ENCODE measurements at regions not wholly inside any gene's neighbourhood (a gene's known extent, or its start where the extent isn't known, plus 50 kb on each side); places are given as distances from the start of the nearest gene placed in this dataset.

DNA sequence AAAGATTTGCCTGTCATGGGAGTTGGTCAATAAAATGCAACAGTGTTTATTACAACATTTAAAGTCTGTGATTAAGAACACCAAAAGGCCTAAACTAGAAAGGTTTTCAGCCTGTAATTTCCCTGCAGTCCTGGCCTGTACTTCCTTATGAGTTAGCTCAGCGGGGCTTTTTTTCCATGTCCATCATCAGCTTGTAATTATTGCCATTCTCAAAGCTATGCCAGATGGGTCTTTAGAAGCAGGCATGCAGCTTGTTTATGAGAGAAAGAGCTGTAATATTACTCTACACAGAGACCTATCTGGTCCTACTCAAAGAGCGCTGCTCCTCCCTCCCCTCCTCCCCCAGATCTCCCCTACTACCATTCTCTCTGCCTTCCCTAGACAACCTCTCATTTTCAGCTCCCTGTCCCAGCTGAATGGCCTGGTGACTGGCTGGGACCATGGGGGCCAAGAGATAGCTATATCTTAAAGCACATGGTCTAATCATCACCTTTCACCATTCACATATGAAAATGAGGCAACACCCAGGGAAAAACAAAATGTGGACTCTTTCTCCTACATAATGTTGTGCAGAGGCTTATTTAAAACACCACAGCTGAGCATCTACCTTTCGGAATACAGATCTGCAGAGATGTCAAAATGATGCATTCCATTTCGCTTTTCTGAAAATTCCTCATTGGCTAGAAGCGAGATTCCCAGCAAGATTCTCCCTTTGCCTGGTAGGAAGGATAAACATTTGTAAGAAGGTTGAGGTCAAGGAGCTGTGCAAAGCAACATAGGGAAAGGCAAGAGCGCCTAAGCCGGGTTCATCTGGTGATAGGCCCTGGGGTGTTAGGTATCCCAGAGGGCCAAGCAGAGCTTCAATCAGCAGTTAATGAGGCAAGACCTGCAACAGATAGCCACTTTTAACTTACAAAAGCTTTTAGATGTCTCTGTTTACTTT lies 209.7 kb upstream of the CDKN3 start:
- no peak for TF ChIP-seq POLR2AphosphoS5 (IDR thresholded peaks at IDR 0.05; ENCODE audit: borderline replicate concordance, low read depth, low read length)
- no peak for TF ChIP-seq EZH2 (IDR thresholded peaks at IDR 0.05)
